PC-3 (cell line): ENCODE measurements at regions not wholly inside any gene's neighbourhood (a gene's known extent, or its start where the extent isn't known, plus 50 kb on each side); places are given as distances from the start of the nearest gene placed in this dataset.

Experiments
- ATAC-seq: fragments of 200-7000 bp; cut with Tn5 transposase; 2 replicates; pipeline ENCODE4 v1.9.1; 2020; ENCODE audit warnings: mild to moderate bottlenecking, moderate library complexity
- BruUV-seq: library from RNA; stranded (reverse); fragments of 400-500 nt; replicated peaks from 2 replicates; lab custom pipeline; 2021; lab: Mats Ljungman, UMichigan
- CTCF ChIA-PET: fragments of 300-600 bp; sonication (Branson Sonifier 250); formaldehyde crosslinking; loops from one replicate; lab custom pipeline; 2022; ENCODE audit warnings: antibody characterized with exemption; lab: Charles Lee
- POLR2A ChIA-PET: fragments of 300-600 bp; sonication (Branson Sonifier 250); formaldehyde crosslinking; loops from one replicate; lab custom pipeline; 2022; ENCODE audit warnings: antibody characterized with exemption; ENCODE audit not compliant: unreplicated experiment; lab: Charles Lee
- DNase-seq: peaks from one replicate; pipeline ENCODE4 v3.0.0-alpha.2; 2015
- H2AFZ ChIP-seq: fragments of 300-600 bp; sonication (generic); 2 replicates; pipeline ENCODE4 v1.6.0; 2016; ENCODE audit warnings: antibody characterized with exemption, low read length
- H3F3A ChIP-seq: fragments of 300-600 bp; sonication (generic); one replicate; pipeline ENCODE4 v1.6.0; 2017; ENCODE audit warnings: antibody characterized with exemption, low read length, control low read depth, mild to moderate bottlenecking; ENCODE audit not compliant: unreplicated experiment
- H3K27ac ChIP-seq: fragments of 300-600 bp; sonication (generic); 2 replicates; pipeline ENCODE4 v1.5.1; 2016; ENCODE audit warnings: mild to moderate bottlenecking, low read length
- H3K27me3 ChIP-seq: fragments of 300-600 bp; sonication (generic); 2 replicates; pipeline ENCODE4 v1.6.1; 2016; ENCODE audit warnings: low read length, mixed read lengths
- H3K36me3 ChIP-seq: fragments of 300-600 bp; sonication (generic); 2 replicates; pipeline ENCODE4 v1.6.1; 2016; ENCODE audit warnings: low read depth, mixed run types, low read length, mixed read lengths
- H3K4me1 ChIP-seq: fragments of 300-600 bp; sonication (generic); 2 replicates; pipeline ENCODE4 v1.5.1; 2016; ENCODE audit warnings: low read length; ENCODE audit not compliant: insufficient read depth
- H3K4me2 ChIP-seq: fragments of 300-600 bp; sonication (generic); 2 replicates; pipeline ENCODE4 v1.6.0; 2016; ENCODE audit warnings: low read length
- H3K4me3 ChIP-seq: fragments of 300-600 bp; sonication (generic); 2 replicates; pipeline ENCODE4 v1.5.1; 2016; ENCODE audit warnings: mild to moderate bottlenecking, low read length, mixed read lengths
- H3K79me2 ChIP-seq: fragments of 300-600 bp; sonication (generic); 2 replicates; pipeline ENCODE4 v1.6.1; 2017; ENCODE audit warnings: low read length, mixed read lengths
- H3K9ac ChIP-seq: fragments of 300-600 bp; sonication (generic); 2 replicates; pipeline ENCODE4 v1.6.0; 2016; ENCODE audit warnings: mild to moderate bottlenecking, low read length
- H3K9me2 ChIP-seq: fragments of 300-600 bp; sonication (generic); replicated peaks from 2 replicates; pipeline ENCODE4 v1.6.1; 2016; ENCODE audit warnings: mixed run types, low read length, mixed read lengths
- H3K9me3 ChIP-seq: fragments of 300-600 bp; sonication (generic); 2 replicates; pipeline ENCODE4 v1.6.1; 2016; ENCODE audit warnings: low read length, mixed read lengths
- H4K20me1 ChIP-seq: fragments of 300-600 bp; sonication (generic); 2 replicates; pipeline ENCODE4 v1.6.1; 2016; ENCODE audit warnings: low read length, mixed read lengths
- CTCF ChIP-seq: fragments of 300-600 bp; sonication (generic); conservative IDR thresholded peaks from 2 replicates; pipeline ENCODE4 v1.5.1; 2017; ENCODE audit warnings: antibody characterized with exemption, low read depth, mild to moderate bottlenecking, low read length
- EZH2 ChIP-seq: fragments of 300-600 bp; sonication (generic); IDR thresholded peaks from one replicate; pipeline ENCODE4 v1.6.1; 2017; ENCODE audit warnings: antibody characterized with exemption, mild to moderate bottlenecking, low read length; ENCODE audit not compliant: unreplicated experiment
- EZH2phosphoT487 ChIP-seq: fragments of 300-600 bp; sonication (generic); IDR thresholded peaks from 2 replicates; pipeline ENCODE4 v1.6.1; 2018; ENCODE audit warnings: mild to moderate bottlenecking, antibody characterized with exemption, low read length, borderline replicate concordance
- intact Hi-C: fragments of 100-400 bp; cut with micrococcal nuclease; formaldehyde crosslinking; loops from 2 replicates; pipeline ENCODE4 v1.9.0; 2023

- Histone ChIP-seq H3K4me2 (no peak overlapping the region), H2AFZ (no peak overlapping the region), H3K79me2 (no peaks in the 10 kb centered on the region), H4K20me1 (no peaks in the 10 kb centered on the region), H3K4me3 (no peak overlapping the region), H3K9me3 (no peaks in the 10 kb centered on the region), H3K36me3 (no peaks in the 10 kb centered on the region), H3F3A (no peaks in the 10 kb centered on the region), H3K4me1 (no peaks in the 10 kb centered on the region), H3K9ac (no peak overlapping the region), H3K27ac (no peak overlapping the region), H3K27me3 (no peaks in the 10 kb centered on the region), H3K9me2 (no peaks in the 10 kb centered on the region)
- CTCF ChIA-PET, result no interaction called here
- ATAC-seq (no peak), DNase-seq (no peak)
- intact Hi-C loops, result no loop called here
- TF ChIP-seq EZH2phosphoT487 (no peak), CTCF (no peak), EZH2 (no peak)
- no TSS peak for BruUV-seq
- POLR2A ChIA-PET, result no interaction called here
Measured at GRCh38 chr1:108070662-108071061, 105.7 kb upstream of the VAV3 start.

GRCh38 chr1:108067884-108068540, 103.0 kb upstream of the VAV3 start:
- Histone ChIP-seq H3K27me3 (no peaks in the 10 kb centered on the region), H3K9me3 (no peaks in the 10 kb centered on the region), H3F3A (no peaks in the 10 kb centered on the region), H3K9ac (no peak overlapping the region), H2AFZ (no peak overlapping the region), H3K9me2 (no peaks in the 10 kb centered on the region), H3K27ac (no peak overlapping the region), H3K79me2 (no peaks in the 10 kb centered on the region), H3K4me3 (no peak overlapping the region), H3K4me2 (no peak overlapping the region), H3K36me3 (no peaks in the 10 kb centered on the region), H4K20me1 (no peaks in the 10 kb centered on the region), H3K4me1 (no peaks in the 10 kb centered on the region)
- BruUV-seq, result no TSS peak
- ChIA-PET POLR2A (no interaction called here), CTCF (no interaction called here)
- DNase-seq (peak; percentile 41), ATAC-seq (no peak)
- TF ChIP-seq EZH2 (no peak), EZH2phosphoT487 (no peak), CTCF (no peak)
- intact Hi-C loops, result no loop called here

GRCh38 chr1:108066808-108067207, 101.8 kb upstream of the VAV3 start:
- ATAC-seq, result no peak
- H3K9me2 ChIP-seq, result no peaks in the 10 kb centered on the region
- ChIA-PET CTCF (no interaction called here), POLR2A (no interaction called here)
- no peak overlapping the region for H2AFZ ChIP-seq
- TF ChIP-seq EZH2phosphoT487 (no peak), CTCF (no peak), EZH2 (no peak)
- no peak overlapping the region for H3K4me2 ChIP-seq
- H3K4me1 ChIP-seq, result no peaks in the 10 kb centered on the region
- no peaks in the 10 kb centered on the region for H4K20me1 ChIP-seq
- H3K27ac ChIP-seq, result no peak overlapping the region
- H3K4me3 ChIP-seq, result no peak overlapping the region
- H3K79me2 ChIP-seq, result no peaks in the 10 kb centered on the region
- H3F3A ChIP-seq, result no peaks in the 10 kb centered on the region
- H3K36me3 ChIP-seq, result no peaks in the 10 kb centered on the region
- no peak overlapping the region for H3K9ac ChIP-seq
- no TSS peak for BruUV-seq
- no peak for DNase-seq
- H3K9me3 ChIP-seq, result no peaks in the 10 kb centered on the region
- intact Hi-C loops, result no loop called here
- no peaks in the 10 kb centered on the region for H3K27me3 ChIP-seq
